Osteocyte (in vitro differentiated cells): ENCODE measurements at regions not wholly inside any gene's neighbourhood (a gene's known extent, or its start where the extent isn't known, plus 50 kb on each side); places are given as distances from the start of the nearest gene placed in this dataset.
"Not testable (repeated sequence)": the region's sequence is repeated elsewhere in the genome, so short reads cannot be mapped to it uniquely, and the experiment has no call there.

Experiments
- DNase-seq: peaks from one replicate; pipeline ENCODE4 v3.0.0; 2021; ENCODE audit warnings: mixed read lengths; ENCODE audit not compliant: unreplicated experiment; ENCODE audit errors: extremely low spot score
- H3K27ac Mint-ChIP-seq: one replicate; pipeline ENCODE4 v1.8.0; 2021; ENCODE audit warnings: mild to moderate bottlenecking, mixed read lengths; ENCODE audit not compliant: unreplicated experiment
- H3K27me3 Mint-ChIP-seq: one replicate; pipeline ENCODE4 v1.8.0; 2021; ENCODE audit warnings: mixed read lengths; ENCODE audit not compliant: unreplicated experiment
- H3K36me3 Mint-ChIP-seq: one replicate; pipeline ENCODE4 v1.8.0; 2021; ENCODE audit warnings: mixed read lengths; ENCODE audit not compliant: unreplicated experiment
- H3K4me1 Mint-ChIP-seq: one replicate; pipeline ENCODE4 v1.8.0; 2021; ENCODE audit warnings: mixed read lengths; ENCODE audit not compliant: unreplicated experiment
- H3K4me3 Mint-ChIP-seq: one replicate; pipeline ENCODE4 v1.8.0; 2021; ENCODE audit warnings: mild to moderate bottlenecking, moderate library complexity, mixed read lengths; ENCODE audit not compliant: unreplicated experiment
- H3K9me3 Mint-ChIP-seq: one replicate; pipeline ENCODE4 v1.8.0; 2021; ENCODE audit warnings: mixed read lengths; ENCODE audit not compliant: unreplicated experiment
- CTCF ChIP-seq: fragments of 200-600 bp; sonication (generic); IDR thresholded peaks from 2 replicates; pipeline ENCODE4 v1.5.0; 2021; ENCODE audit warnings: antibody characterized with exemption, mild to moderate bottlenecking, moderate library complexity

GRCh38 chr14:66008631-66009030 is 477.5 kb upstream of the CCDC196 start:
- peaks cover 20% of the 10 kb centered on the region for H3K9me3 Mint-ChIP-seq
- no peak for TF ChIP-seq CTCF
- H3K4me1 Mint-ChIP-seq: no peaks in the 10 kb centered on the region
- no peaks in the 10 kb centered on the region for H3K27me3 Mint-ChIP-seq
- no peak for DNase-seq
- H3K36me3 Mint-ChIP-seq: no peaks in the 10 kb centered on the region
- no peak overlapping the region for H3K27ac Mint-ChIP-seq
- no peak overlapping the region for H3K4me3 Mint-ChIP-seq

DNA sequence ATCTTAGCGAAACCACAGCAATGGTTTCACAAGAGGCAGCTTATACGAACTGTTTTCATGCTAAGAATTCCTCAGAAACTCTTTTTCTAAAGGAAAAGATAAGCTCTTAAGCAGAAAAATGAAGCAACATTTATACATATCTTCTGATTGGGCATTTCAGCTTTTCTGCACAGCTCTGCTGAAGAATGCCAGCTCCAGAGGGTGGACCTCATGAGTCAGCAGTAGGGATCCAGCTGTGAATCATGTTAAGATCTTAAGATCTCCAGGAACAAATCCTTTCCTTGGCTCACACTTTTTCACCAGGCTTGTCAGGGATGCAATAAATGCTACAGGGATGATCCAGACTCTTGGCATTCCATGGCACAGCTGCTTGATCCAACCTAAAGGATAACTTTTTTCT is 477.1 kb upstream of the CCDC196 start:
- TF ChIP-seq CTCF: no peak
- H3K4me1 Mint-ChIP-seq: no peaks in the 10 kb centered on the region
- H3K9me3 Mint-ChIP-seq: peaks cover 20% of the 10 kb centered on the region
- DNase-seq: no peak
- no peaks in the 10 kb centered on the region for H3K36me3 Mint-ChIP-seq
- no peaks in the 10 kb centered on the region for H3K27me3 Mint-ChIP-seq
- no peak overlapping the region for H3K4me3 Mint-ChIP-seq
- H3K27ac Mint-ChIP-seq: no peak overlapping the region

DNA sequence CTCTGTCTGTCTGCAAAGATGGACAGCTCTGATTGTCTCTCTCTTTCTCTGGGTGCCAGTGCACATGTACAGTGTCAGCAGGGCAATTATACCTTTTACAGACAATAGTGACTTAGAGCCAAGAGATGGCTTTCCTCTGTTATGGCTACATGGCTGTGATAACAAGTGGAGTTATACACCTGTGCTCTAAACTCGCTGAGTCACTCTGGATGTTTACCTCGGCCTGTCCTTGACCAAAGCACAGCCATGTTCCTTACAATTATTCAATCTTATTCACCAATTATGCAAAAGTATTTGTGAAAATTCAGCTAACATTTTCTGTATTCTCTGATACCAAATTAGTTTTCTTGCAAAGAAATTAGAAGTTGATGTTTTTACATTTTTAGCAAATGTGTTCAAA is 475.5 kb upstream of the CCDC196 start:
- Mint-ChIP-seq H3K4me1 (no peaks in the 10 kb centered on the region), H3K36me3 (no peaks in the 10 kb centered on the region), H3K4me3 (no peak overlapping the region), H3K9me3 (peaks cover 17% of the 10 kb centered on the region), H3K27me3 (no peaks in the 10 kb centered on the region), H3K27ac (no peak overlapping the region)
- no peak for DNase-seq
- TF ChIP-seq CTCF: no peak

- no peak overlapping the region for H3K4me3 Mint-ChIP-seq
- no peaks in the 10 kb centered on the region for H3K36me3 Mint-ChIP-seq
- TF ChIP-seq CTCF: no peak
- DNase-seq: no peak
- H3K27ac Mint-ChIP-seq: no peak overlapping the region
- no peaks in the 10 kb centered on the region for H3K27me3 Mint-ChIP-seq
- H3K4me1 Mint-ChIP-seq: no peaks in the 10 kb centered on the region
- peaks cover 23% of the 10 kb centered on the region for H3K9me3 Mint-ChIP-seq
Observed at GRCh38 chr14:66011855-66012254, 474.3 kb upstream of the CCDC196 start.

DNA sequence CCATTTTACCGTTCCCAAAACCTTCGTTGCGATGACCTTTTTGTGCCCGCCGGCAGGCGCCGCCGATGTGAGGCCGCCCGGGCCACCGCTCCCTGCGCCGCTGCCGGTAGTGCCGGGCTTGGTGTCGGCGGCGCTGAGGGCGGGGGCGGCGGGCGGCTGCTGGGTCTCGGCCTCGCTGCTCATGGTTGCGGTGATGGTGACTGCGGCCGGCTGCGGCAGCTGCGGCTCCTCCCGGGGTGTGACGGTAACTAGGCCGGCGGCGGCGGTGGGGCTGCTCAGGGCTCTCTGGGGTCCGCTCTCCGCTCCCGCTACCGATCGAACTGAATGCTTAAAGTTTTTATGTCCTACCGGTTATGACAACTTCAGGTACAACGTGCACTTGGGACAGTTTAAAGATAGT is 472.6 kb upstream of the CCDC196 start:
- peaks cover 23% of the 10 kb centered on the region for H3K9me3 Mint-ChIP-seq
- H3K27me3 Mint-ChIP-seq, H3K36me3 Mint-ChIP-seq, H3K4me1 Mint-ChIP-seq, H3K27ac Mint-ChIP-seq, H3K4me3 Mint-ChIP-seq, DNase-seq: not testable (repeated sequence)

GRCh38 chr14:66015071-66015780 is 470.9 kb upstream of the CCDC196 start:
- DNase-seq: no peak
- no peak overlapping the region for H3K4me3 Mint-ChIP-seq
- no peak for TF ChIP-seq CTCF
- H3K36me3 Mint-ChIP-seq: no peaks in the 10 kb centered on the region
- H3K9me3 Mint-ChIP-seq: peaks cover 23% of the 10 kb centered on the region
- no peak overlapping the region for H3K27ac Mint-ChIP-seq
- H3K27me3 Mint-ChIP-seq: no peaks in the 10 kb centered on the region
- no peaks in the 10 kb centered on the region for H3K4me1 Mint-ChIP-seq
